Osteoblast (primary cell): ENCODE measurements at regions not wholly inside any gene's neighbourhood (a gene's known extent, or its start where the extent isn't known, plus 50 kb on each side); places are given as distances from the start of the nearest gene placed in this dataset.

Experiments used
- DNase-seq: peaks from one replicate; pipeline ENCODE4 v3.0.0; 2011; ENCODE audit warnings: low spot score, mixed read lengths; ENCODE audit not compliant: insufficient read length; ENCODE audit errors: missing footprints
- H2AFZ ChIP-seq: 2 replicates; pipeline ENCODE4 v1.6.0; 2011; ENCODE audit warnings: mild to moderate bottlenecking, low read length
- H3K27ac ChIP-seq: 2 replicates; pipeline ENCODE4 v1.5.1; 2011; ENCODE audit warnings: mild to moderate bottlenecking, low read depth, low read length, moderate library complexity
- H3K27me3 ChIP-seq: 2 replicates; pipeline ENCODE4 v1.6.0; 2012; ENCODE audit warnings: mild to moderate bottlenecking, control low read depth, inconsistent platforms, low read length, moderate library complexity; ENCODE audit not compliant: insufficient read depth
- H3K36me3 ChIP-seq: 2 replicates; pipeline ENCODE4 v1.5.1; 2011; ENCODE audit warnings: mild to moderate bottlenecking, low read length, control low read depth, moderate library complexity; ENCODE audit not compliant: insufficient read depth
- H3K4me1 ChIP-seq: 2 replicates; pipeline ENCODE4 v1.5.1; 2011; ENCODE audit warnings: mild to moderate bottlenecking, low read length, control low read depth, moderate library complexity; ENCODE audit not compliant: insufficient read depth
- H3K4me2 ChIP-seq: 2 replicates; pipeline ENCODE4 v1.6.0; 2011; ENCODE audit warnings: mild to moderate bottlenecking, low read length; ENCODE audit not compliant: insufficient read depth
- H3K4me3 ChIP-seq: fragments of 200-600 bp; sonication (generic); 3 replicates; pipeline ENCODE4 v1.5.1; 2012; ENCODE audit warnings: mild to moderate bottlenecking, low read length, inconsistent platforms; ENCODE audit not compliant: insufficient read depth
- H3K79me2 ChIP-seq: 2 replicates; pipeline ENCODE4 v1.6.0; 2012; ENCODE audit warnings: mild to moderate bottlenecking, low read length, control low read depth, inconsistent platforms; ENCODE audit not compliant: insufficient read depth
- H3K9me3 ChIP-seq: 2 replicates; pipeline ENCODE4 v1.5.1; 2011; ENCODE audit warnings: low read depth, low read length, control low read depth
- H4K20me1 ChIP-seq: 2 replicates; pipeline ENCODE4 v1.6.0; 2012; ENCODE audit warnings: mild to moderate bottlenecking, low read length, control low read depth; ENCODE audit not compliant: insufficient read depth
- TF ChIP-seq, protein P1 (sequence below): IDR thresholded peaks from 2 replicates; pipeline ENCODE4 v1.5.1; 2011; ENCODE audit warnings: mild to moderate bottlenecking, low read depth, low read length, moderate library complexity; ENCODE audit errors: extremely low read depth

DNA sequence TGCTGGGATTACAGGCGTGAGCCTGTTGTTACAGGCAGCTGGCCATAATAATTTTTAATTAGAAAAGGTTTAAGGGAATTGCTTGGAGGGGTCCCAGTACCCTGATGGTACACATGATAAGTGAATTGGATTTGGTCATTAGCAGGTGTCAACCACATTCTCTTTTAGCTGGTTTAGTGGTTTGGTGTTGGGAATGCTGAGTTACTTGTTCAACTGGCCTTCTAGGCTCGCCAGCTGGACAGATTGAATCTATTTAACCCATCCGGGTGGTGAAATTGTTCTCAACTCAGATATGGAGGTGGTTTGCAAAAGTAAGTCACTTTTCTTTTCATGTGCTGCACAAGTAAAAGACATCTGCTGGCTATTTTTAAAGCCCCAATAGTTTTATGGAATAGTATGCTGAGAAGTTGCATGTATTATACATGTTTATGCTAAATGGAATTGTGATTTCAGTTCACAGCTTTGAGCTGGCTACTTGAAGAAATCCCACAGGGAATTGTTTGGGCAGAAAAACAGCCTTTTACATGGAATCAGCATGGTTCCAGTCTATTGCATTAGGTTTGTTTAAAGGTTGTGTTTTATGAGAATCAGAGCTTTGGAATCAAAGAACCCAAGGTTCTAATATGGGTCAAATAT, 149.8 kb upstream of the SLC28A3 start:
- no peak overlapping the region for H3K4me3 ChIP-seq
- no peaks in the 10 kb centered on the region for H3K9me3 ChIP-seq
- H4K20me1 ChIP-seq: no peaks in the 10 kb centered on the region
- DNase-seq: no peak
- no peaks in the 10 kb centered on the region for H3K36me3 ChIP-seq
- no peak overlapping the region for H3K27ac ChIP-seq
- no peaks in the 10 kb centered on the region for H3K79me2 ChIP-seq
- H2AFZ ChIP-seq: no peak overlapping the region
- H3K4me1 ChIP-seq: no peaks in the 10 kb centered on the region
- TF ChIP-seq, protein P1, sequence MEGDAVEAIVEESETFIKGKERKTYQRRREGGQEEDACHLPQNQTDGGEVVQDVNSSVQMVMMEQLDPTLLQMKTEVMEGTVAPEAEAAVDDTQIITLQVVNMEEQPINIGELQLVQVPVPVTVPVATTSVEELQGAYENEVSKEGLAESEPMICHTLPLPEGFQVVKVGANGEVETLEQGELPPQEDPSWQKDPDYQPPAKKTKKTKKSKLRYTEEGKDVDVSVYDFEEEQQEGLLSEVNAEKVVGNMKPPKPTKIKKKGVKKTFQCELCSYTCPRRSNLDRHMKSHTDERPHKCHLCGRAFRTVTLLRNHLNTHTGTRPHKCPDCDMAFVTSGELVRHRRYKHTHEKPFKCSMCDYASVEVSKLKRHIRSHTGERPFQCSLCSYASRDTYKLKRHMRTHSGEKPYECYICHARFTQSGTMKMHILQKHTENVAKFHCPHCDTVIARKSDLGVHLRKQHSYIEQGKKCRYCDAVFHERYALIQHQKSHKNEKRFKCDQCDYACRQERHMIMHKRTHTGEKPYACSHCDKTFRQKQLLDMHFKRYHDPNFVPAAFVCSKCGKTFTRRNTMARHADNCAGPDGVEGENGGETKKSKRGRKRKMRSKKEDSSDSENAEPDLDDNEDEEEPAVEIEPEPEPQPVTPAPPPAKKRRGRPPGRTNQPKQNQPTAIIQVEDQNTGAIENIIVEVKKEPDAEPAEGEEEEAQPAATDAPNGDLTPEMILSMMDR: no peak
- H3K27me3 ChIP-seq: no peaks in the 10 kb centered on the region
- H3K4me2 ChIP-seq: no peak overlapping the region

DNA sequence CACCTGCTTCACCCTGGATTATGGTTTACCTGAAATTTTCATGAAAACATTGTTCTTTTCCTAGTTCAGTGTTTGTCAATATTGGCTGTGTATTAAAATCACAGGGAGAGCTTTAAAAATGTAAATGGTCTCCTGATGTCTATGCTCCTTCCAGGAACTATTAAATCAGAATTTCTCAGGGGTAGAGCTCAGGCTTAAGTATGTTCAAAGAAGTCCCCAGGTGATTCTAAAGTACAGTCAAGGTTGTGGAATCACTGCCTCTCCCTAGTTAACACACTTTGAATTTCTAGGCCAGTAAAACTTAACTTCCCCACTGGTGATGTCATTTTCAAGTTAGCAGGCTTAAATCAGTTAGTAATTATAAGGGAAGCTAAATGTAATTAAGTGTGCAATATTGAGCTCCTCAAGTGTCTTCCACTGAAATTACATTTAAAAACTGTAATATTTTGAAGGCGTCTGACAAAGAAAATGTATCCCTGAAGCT, 150.3 kb upstream of the SLC28A3 start:
- H3K27me3 ChIP-seq: no peaks in the 10 kb centered on the region
- H4K20me1 ChIP-seq: no peaks in the 10 kb centered on the region
- no peaks in the 10 kb centered on the region for H3K9me3 ChIP-seq
- no peak overlapping the region for H3K4me2 ChIP-seq
- no peaks in the 10 kb centered on the region for H3K79me2 ChIP-seq
- H3K4me1 ChIP-seq: no peaks in the 10 kb centered on the region
- DNase-seq: no peak
- H3K27ac ChIP-seq: no peak overlapping the region
- no peak overlapping the region for H3K4me3 ChIP-seq
- TF ChIP-seq, protein P1: no peak
- H3K36me3 ChIP-seq: no peaks in the 10 kb centered on the region
- H2AFZ ChIP-seq: no peak overlapping the region

- Histone ChIP-seq H3K36me3 (no peaks in the 10 kb centered on the region), H3K4me3 (no peak overlapping the region), H3K27ac (no peak overlapping the region), H3K27me3 (no peaks in the 10 kb centered on the region), H3K9me3 (no peaks in the 10 kb centered on the region), H3K4me1 (no peaks in the 10 kb centered on the region), H4K20me1 (no peaks in the 10 kb centered on the region), H3K79me2 (no peaks in the 10 kb centered on the region), H3K4me2 (no peak overlapping the region), H2AFZ (no peak overlapping the region)
- TF ChIP-seq, protein P1: no peak
- DNase-seq: no peak
These were observed 152.0 kb upstream of the SLC28A3 start for GRCh38 chr9:84492366-84493159.

GRCh38 chr9:84493284-84493947, 152.9 kb upstream of the SLC28A3 start:
- Histone ChIP-seq H3K36me3 (no peaks in the 10 kb centered on the region), H3K4me1 (no peaks in the 10 kb centered on the region), H3K4me2 (no peak overlapping the region), H3K79me2 (no peaks in the 10 kb centered on the region), H2AFZ (no peak overlapping the region), H4K20me1 (no peaks in the 10 kb centered on the region), H3K9me3 (no peaks in the 10 kb centered on the region), H3K4me3 (no peak overlapping the region), H3K27me3 (no peaks in the 10 kb centered on the region), H3K27ac (no peak overlapping the region)
- TF ChIP-seq, protein P1: no peak
- no peak for DNase-seq
